ENCODE measurements at regions not wholly inside any gene's neighbourhood (a gene's known extent, or its start where the extent isn't known, plus 50 kb on each side); places are given as distances from the start of the nearest gene placed in this dataset.

DNA sequence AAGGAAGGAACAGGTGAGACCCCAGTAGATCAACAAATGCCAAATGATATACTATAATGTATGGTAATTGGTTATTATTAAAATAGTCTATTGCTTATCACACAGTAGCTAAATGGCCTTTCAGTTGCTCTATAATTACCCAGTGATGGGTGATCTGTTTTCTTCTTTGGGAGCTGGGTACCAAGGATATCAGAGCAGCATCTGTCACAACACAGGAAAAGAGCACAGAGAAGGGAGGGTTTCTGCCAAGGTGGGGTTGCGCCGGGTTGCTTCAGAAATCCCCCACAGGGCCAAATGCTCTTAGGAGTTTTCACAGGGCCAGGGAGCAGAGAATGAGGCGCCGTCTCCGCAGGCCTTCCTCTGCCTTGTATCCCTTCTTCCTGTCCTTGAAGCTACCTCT, 469.4 kb downstream of the INSC start:
- H3K4me3 Mint-ChIP-seq, result no peak overlapping the region
- no peaks in the 10 kb centered on the region for H3K27me3 Mint-ChIP-seq
- no peak overlapping the region for H3K27ac Mint-ChIP-seq
- DNase-seq (ENCODE audit: extremely low spot score, unreplicated experiment), result no peak
- H3K4me1 Mint-ChIP-seq (ENCODE audit: unreplicated experiment), result no peaks in the 10 kb centered on the region
- H3K9me3 Mint-ChIP-seq, result no peaks in the 10 kb centered on the region
- no peaks in the 10 kb centered on the region for H3K36me3 Mint-ChIP-seq
- no peak for TF ChIP-seq CTCF (conservative IDR thresholded peaks at IDR 0.05)

DNA sequence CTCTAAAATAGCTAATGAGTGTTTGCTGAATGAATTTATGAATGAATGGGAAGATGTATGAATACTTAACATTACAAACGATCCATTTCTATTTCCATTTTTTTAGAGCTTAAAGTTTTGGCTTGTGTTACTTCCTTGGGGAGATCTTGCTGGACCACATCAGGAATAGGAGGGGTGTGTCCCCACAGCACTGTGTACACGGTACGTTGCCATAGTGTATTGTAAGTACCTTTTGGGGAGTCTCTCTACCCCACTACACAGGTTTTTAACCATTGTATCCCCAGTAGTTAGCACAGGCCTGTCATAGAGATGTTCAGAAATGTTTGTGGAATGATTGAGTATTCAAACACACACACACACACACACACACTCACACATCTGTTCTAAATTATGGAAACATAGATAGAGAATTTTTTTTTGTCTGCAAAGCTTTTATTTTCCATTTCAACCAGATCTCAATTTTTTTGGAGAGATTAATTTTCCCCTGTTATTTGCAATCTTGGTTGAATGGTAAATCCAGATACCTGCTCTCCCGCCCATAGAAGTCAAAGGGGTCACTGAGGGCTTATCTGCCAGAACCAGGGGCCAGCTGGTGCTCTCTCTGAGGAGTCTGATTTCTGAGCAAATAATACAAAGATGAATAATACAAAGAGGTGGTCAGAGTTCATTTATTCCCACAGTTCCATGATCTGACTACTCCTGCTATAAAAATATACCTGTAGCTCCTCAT, 471.0 kb downstream of the INSC start:
- Mint-ChIP-seq H3K27me3 (no peaks in the 10 kb centered on the region), H3K27ac (no peak overlapping the region), H3K4me1 (ENCODE audit: unreplicated experiment) (no peaks in the 10 kb centered on the region), H3K36me3 (no peaks in the 10 kb centered on the region), H3K4me3 (no peak overlapping the region), H3K9me3 (no peaks in the 10 kb centered on the region)
- no peak for TF ChIP-seq CTCF (conservative IDR thresholded peaks at IDR 0.05)
- DNase-seq (ENCODE audit: extremely low spot score, unreplicated experiment), result no peak

- DNase-seq (ENCODE audit: extremely low spot score, unreplicated experiment), result no peak
- H3K36me3 Mint-ChIP-seq, result no peaks in the 10 kb centered on the region
- H3K27me3 Mint-ChIP-seq, result no peaks in the 10 kb centered on the region
- no peaks in the 10 kb centered on the region for H3K9me3 Mint-ChIP-seq
- TF ChIP-seq CTCF (conservative IDR thresholded peaks at IDR 0.05), result no peak
- H3K4me1 Mint-ChIP-seq (ENCODE audit: unreplicated experiment), result no peaks in the 10 kb centered on the region
- H3K27ac Mint-ChIP-seq, result no peak overlapping the region
- H3K4me3 Mint-ChIP-seq, result no peak overlapping the region
Observed at GRCh38 chr11:15586741-15587473, 472.2 kb downstream of the INSC start.

GRCh38 chr11:15589070-15589626, 474.4 kb downstream of the INSC start:
- DNase-seq (ENCODE audit: extremely low spot score, unreplicated experiment), result no peak
- no peak overlapping the region for H3K27ac Mint-ChIP-seq
- H3K4me1 Mint-ChIP-seq (ENCODE audit: unreplicated experiment), result no peaks in the 10 kb centered on the region
- TF ChIP-seq CTCF (conservative IDR thresholded peaks at IDR 0.05), result no peak
- H3K27me3 Mint-ChIP-seq, result no peaks in the 10 kb centered on the region
- no peaks in the 10 kb centered on the region for H3K9me3 Mint-ChIP-seq
- H3K36me3 Mint-ChIP-seq, result no peaks in the 10 kb centered on the region
- no peak overlapping the region for H3K4me3 Mint-ChIP-seq

GRCh38 chr11:15590132-15590531, 475.4 kb downstream of the INSC start:
- no peak for TF ChIP-seq CTCF (conservative IDR thresholded peaks at IDR 0.05)
- Mint-ChIP-seq H3K4me3 (no peak overlapping the region), H3K9me3 (no peaks in the 10 kb centered on the region), H3K4me1 (ENCODE audit: unreplicated experiment) (no peaks in the 10 kb centered on the region), H3K27ac (no peak overlapping the region), H3K36me3 (no peaks in the 10 kb centered on the region), H3K27me3 (no peaks in the 10 kb centered on the region)
- DNase-seq (ENCODE audit: extremely low spot score, unreplicated experiment), result no peak

All from type B pancreatic cell (in vitro differentiated cells).